ENCODE measurements at regions not wholly inside any gene's neighbourhood (a gene's known extent, or its start where the extent isn't known, plus 50 kb on each side); places are given as distances from the start of the nearest gene placed in this dataset.

DNA sequence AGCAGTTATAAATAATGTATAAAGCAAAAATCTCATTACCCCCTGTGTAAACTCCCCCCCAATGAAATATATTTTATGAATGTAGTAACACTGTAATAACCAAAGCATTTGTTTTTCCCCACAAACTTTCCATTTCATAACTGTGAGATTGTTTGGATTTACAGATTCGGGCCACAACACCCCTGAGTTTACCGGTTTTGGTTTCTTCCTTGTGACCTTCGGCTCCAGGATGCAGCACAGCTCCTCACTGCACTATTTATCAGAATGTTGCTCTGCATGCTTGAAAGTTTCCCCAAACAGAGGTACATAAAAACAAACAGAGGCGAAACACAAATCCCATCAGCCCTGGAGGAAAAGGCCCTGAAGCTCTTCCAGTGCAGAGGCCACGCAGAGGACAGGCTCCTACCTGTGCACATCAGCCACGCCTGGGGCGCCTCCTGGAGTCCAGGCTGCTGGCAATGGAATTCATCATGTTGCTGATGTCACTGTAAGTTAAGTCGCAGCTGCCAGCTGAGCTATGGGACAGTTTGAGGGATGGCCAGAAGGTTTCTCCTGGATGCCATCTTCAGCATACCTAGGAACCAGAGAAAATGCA is 122.0 kb downstream of the LMO4 start:
- peaks cover 10% of the 10 kb centered on the region for H3K9me3 Mint-ChIP-seq
- no peak for DNase-seq (ENCODE audit: low spot score)
- intact Hi-C loops (cut with micrococcal nuclease) = no loop called here
- no peaks in the 10 kb centered on the region for H3K36me3 Mint-ChIP-seq (ENCODE audit: low read depth)
- H3K4me1 Mint-ChIP-seq (ENCODE audit: low read depth) = peaks cover 9% of the 10 kb centered on the region
- H3K27ac Mint-ChIP-seq = no peak overlapping the region
- H3K27me3 Mint-ChIP-seq (ENCODE audit: insufficient read depth) = peaks cover 8% of the 10 kb centered on the region
- no peak overlapping the region for H3K4me3 Mint-ChIP-seq

DNA sequence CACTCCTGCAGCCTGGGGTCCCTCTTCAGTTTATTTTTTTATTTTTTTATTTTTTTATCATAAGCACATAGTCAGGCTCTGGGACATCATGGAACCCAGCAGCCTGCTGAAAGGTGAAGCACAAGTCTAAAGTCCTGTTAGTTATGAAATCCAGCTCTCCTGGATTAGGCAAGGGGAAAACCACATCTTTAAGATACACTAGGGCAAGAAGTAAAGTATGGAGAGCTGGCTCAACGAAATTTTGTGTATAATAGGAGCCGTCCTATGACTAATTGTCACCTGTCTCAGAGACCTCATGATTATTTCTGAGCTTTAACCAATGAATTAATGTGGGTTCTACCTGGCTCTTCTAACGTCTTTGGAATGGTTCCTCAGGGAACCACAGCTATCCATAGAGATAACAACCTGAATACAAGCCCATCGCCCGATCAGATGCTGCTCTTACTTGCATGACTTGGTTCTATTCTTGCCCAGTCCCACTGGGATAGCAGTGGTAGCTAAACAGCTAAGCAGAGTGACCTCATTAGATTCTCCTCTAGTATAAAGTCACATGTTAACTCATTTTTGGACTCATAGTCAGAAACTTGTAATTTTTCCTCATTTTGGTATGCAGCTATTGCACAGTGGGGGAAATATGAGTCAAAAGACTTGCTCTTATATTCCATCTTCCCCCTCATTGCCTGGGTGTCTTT is 122.7 kb downstream of the LMO4 start:
- H3K4me1 Mint-ChIP-seq (ENCODE audit: low read depth) = peaks cover 9% of the 10 kb centered on the region
- peaks cover 6% of the 10 kb centered on the region for H3K9me3 Mint-ChIP-seq
- no peaks in the 10 kb centered on the region for H3K36me3 Mint-ChIP-seq (ENCODE audit: low read depth)
- peaks cover 4% of the 10 kb centered on the region for H3K27me3 Mint-ChIP-seq (ENCODE audit: insufficient read depth)
- intact Hi-C loops (cut with micrococcal nuclease) = no loop called here
- DNase-seq (ENCODE audit: low spot score) = no peak
- H3K27ac Mint-ChIP-seq = no peak overlapping the region
- no peak overlapping the region for H3K4me3 Mint-ChIP-seq

DNA sequence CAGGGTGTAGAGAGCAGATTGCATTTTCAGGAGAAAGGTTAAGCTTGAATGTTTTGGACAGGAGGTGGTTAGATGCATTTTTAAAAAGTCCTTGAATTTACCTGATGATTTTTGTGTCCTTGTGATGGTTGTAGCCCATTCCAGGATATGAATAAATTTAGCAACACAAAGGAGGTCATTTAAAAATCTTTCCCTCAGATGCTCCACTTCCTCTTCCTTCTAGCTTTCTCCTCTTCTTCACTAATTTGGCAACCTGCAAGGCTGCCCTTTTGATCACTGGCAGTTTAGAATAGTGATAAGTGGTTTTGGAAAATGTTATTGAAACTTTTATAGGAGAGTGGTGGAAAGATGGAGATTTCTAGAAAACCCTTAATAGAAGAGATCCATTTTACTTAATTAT is 124.0 kb downstream of the LMO4 start:
- H3K27ac Mint-ChIP-seq = no peak overlapping the region
- H3K4me3 Mint-ChIP-seq = no peak overlapping the region
- peaks cover 6% of the 10 kb centered on the region for H3K9me3 Mint-ChIP-seq
- peaks cover 9% of the 10 kb centered on the region for H3K4me1 Mint-ChIP-seq (ENCODE audit: low read depth)
- peaks cover 4% of the 10 kb centered on the region for H3K27me3 Mint-ChIP-seq (ENCODE audit: insufficient read depth)
- DNase-seq (ENCODE audit: low spot score) = no peak
- no peaks in the 10 kb centered on the region for H3K36me3 Mint-ChIP-seq (ENCODE audit: low read depth)
- intact Hi-C loops (cut with micrococcal nuclease) = no loop called here

DNA sequence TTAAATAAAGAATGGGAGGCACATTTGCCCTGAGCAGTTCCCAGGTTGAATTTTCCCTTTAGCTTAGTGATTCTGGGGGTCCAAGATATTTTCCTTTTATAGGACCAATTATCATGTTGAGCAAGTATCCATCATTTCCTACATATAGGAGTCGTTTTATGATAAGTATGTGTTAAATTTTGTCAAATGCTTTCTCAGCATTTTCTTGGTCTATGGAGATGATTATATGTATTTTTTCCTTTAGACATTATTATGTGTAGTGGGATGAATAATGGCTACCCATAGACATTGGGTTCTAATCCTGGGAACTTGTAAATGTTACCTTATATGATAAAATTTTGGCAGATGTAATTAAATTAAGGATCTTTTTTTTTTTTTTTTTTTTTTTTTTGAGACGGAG is 128.7 kb downstream of the LMO4 start:
- intact Hi-C loops (cut with micrococcal nuclease) = no loop called here
- H3K27me3 Mint-ChIP-seq (ENCODE audit: insufficient read depth) = peaks cover 8% of the 10 kb centered on the region
- H3K4me1 Mint-ChIP-seq (ENCODE audit: low read depth) = no peaks in the 10 kb centered on the region
- H3K36me3 Mint-ChIP-seq (ENCODE audit: low read depth) = no peaks in the 10 kb centered on the region
- H3K27ac Mint-ChIP-seq = no peak overlapping the region
- no peak for DNase-seq (ENCODE audit: low spot score)
- H3K4me3 Mint-ChIP-seq = no peak overlapping the region
- peaks cover 6% of the 10 kb centered on the region for H3K9me3 Mint-ChIP-seq

DNA sequence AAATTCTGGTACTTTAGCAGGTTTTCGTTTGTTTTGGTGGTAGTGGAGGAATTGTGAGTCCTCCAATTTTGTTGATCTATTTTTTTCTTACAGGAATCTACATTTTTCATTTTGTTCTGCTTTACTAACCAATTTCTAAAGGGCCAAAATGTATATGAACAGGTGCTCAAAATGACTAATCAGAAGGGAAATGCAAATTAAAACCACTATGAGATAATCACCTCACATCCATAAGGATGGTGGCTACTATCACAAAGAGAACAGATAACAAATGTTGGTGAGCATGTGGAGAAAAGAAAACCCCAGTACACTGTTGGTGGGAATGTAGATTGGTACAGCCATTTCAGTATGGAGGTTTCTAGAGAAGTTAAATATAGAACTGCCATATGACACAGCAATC is 134.2 kb downstream of the LMO4 start:
- no peak overlapping the region for H3K27ac Mint-ChIP-seq
- no peaks in the 10 kb centered on the region for H3K4me1 Mint-ChIP-seq (ENCODE audit: low read depth)
- no peak for DNase-seq (ENCODE audit: low spot score)
- H3K9me3 Mint-ChIP-seq = no peaks in the 10 kb centered on the region
- intact Hi-C loops (cut with micrococcal nuclease) = no loop called here
- H3K4me3 Mint-ChIP-seq = no peak overlapping the region
- peaks cover 5% of the 10 kb centered on the region for H3K27me3 Mint-ChIP-seq (ENCODE audit: insufficient read depth)
- no peaks in the 10 kb centered on the region for H3K36me3 Mint-ChIP-seq (ENCODE audit: low read depth)

DNA sequence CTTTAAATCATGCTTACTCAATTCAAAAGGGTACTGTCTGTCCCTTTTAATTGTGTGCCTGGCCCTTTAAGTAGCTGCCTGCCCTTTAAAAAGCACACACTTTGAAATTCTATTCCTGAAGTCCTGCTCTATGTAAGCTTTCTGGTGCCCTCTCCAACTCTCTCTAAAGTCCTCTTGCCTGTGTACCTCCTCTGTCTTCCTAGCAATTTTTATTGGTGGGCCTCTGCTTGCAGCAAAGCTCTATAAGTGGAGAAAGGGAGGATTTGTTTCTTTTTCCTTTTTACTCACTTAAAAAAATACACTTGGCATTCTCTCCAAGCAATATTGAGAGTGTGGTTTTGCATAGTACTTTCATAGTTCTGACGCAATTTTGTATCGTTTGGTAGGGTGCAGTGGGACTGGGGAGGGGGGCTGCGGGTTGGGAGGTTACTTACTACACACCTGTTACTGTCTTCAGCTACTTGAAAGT is 135.4 kb downstream of the LMO4 start:
- intact Hi-C loops (cut with micrococcal nuclease) = no loop called here
- no peaks in the 10 kb centered on the region for H3K4me1 Mint-ChIP-seq (ENCODE audit: low read depth)
- no peak overlapping the region for H3K4me3 Mint-ChIP-seq
- H3K27me3 Mint-ChIP-seq (ENCODE audit: insufficient read depth) = peaks cover 5% of the 10 kb centered on the region
- no peak for DNase-seq (ENCODE audit: low spot score)
- H3K36me3 Mint-ChIP-seq (ENCODE audit: low read depth) = no peaks in the 10 kb centered on the region
- H3K9me3 Mint-ChIP-seq = no peaks in the 10 kb centered on the region
- no peak overlapping the region for H3K27ac Mint-ChIP-seq

DNA sequence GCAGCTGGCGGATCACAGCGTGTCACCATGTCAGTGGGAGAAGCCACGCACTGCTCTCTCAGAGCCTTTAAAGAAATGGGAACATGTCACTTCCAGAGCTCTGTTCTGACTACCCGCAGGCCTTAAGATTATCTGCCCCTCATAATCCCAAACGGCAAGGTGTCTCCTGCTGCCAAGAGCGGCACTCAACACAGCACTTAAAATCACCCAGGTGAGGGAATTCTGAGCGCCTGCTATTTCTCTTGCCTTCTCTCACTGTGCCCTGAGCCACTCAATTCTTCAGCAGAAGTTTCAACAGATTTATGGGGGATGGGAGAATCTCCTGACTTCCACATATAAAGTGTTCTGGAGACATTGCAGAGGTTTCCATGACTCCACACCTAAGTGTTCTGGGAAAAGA is 137.9 kb downstream of the LMO4 start:
- no peaks in the 10 kb centered on the region for H3K36me3 Mint-ChIP-seq (ENCODE audit: low read depth)
- H3K9me3 Mint-ChIP-seq = no peaks in the 10 kb centered on the region
- peaks cover 5% of the 10 kb centered on the region for H3K27me3 Mint-ChIP-seq (ENCODE audit: insufficient read depth)
- no peak overlapping the region for H3K27ac Mint-ChIP-seq
- H3K4me3 Mint-ChIP-seq = no peak overlapping the region
- no peak for DNase-seq (ENCODE audit: low spot score)
- intact Hi-C loops (cut with micrococcal nuclease) = no loop called here
- H3K4me1 Mint-ChIP-seq (ENCODE audit: low read depth) = no peaks in the 10 kb centered on the region

DNA sequence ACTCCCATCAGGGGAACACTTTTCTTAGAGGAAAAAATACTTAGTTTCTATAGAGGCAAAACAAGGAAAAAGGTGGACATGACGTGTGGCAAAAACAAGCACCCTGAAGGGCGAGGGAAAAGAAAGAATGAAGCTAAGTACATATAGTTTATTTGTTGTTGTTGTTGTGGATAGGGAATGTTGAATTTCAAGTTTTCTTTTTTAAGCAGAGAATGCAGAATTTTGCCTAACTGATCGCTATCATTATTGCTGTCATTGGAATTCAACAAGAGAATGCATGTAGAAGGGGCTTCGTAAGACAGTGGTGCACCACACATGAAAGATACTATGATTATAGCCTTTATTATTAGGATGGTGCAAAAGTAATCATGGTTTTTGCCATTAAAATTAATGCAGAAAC is 144.0 kb downstream of the LMO4 start:
- no peak overlapping the region for H3K27ac Mint-ChIP-seq
- no peaks in the 10 kb centered on the region for H3K4me1 Mint-ChIP-seq (ENCODE audit: low read depth)
- no peaks in the 10 kb centered on the region for H3K36me3 Mint-ChIP-seq (ENCODE audit: low read depth)
- no peaks in the 10 kb centered on the region for H3K9me3 Mint-ChIP-seq
- peaks cover 9% of the 10 kb centered on the region for H3K27me3 Mint-ChIP-seq (ENCODE audit: insufficient read depth)
- intact Hi-C loops (cut with micrococcal nuclease) = no loop called here
- DNase-seq (ENCODE audit: low spot score) = no peak
- no peak overlapping the region for H3K4me3 Mint-ChIP-seq

DNA sequence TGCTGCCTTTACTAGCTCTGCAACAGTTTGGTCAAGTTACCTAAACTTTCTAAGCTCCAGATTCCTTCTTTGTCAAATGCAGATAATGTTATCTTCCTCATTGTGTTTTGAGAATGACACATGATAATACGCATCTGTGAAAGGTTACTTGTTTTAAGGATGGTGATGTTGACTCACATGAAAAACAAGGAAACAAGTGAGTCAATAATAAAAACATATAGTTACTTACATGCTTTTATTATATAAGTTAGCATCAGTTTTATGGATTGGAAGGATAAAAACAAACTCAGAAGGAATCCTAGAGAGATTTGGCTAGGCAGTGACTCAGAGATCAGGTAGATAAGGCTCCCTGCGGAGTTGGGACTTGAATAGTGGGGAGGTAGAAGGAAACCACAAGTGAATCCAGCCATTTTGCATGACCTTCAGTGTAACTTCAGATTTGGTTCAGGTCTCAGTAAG is 144.6 kb downstream of the LMO4 start:
- Mint-ChIP-seq H3K9me3 (no peaks in the 10 kb centered on the region), H3K36me3 (ENCODE audit: low read depth) (no peaks in the 10 kb centered on the region), H3K27ac (no peak overlapping the region), H3K27me3 (ENCODE audit: insufficient read depth) (peaks cover 9% of the 10 kb centered on the region), H3K4me3 (no peak overlapping the region), H3K4me1 (ENCODE audit: low read depth) (no peaks in the 10 kb centered on the region)
- DNase-seq (ENCODE audit: low spot score) = no peak
- intact Hi-C loops (cut with micrococcal nuclease) = no loop called here

DNA sequence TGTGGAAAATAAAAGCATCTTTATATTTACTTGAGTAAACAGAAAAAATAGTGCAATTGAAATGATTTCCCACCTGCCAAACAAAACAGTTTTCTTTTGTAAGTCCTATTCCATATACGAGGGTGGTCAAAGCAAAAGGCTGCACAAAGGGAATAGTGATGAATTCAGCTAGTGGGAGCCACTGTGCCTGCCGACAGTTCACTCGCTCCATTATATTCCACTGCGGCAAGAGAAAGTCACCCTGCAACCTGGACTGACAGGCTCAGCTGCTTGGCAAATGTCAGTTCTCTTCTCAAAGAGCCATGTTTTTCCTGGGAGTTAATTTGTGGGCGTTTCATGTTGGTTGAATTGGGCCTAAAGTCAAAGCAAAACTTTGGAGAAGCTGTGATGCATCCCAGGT is 145.4 kb downstream of the LMO4 start:
- Mint-ChIP-seq H3K27ac (no peak overlapping the region), H3K4me3 (no peak overlapping the region), H3K36me3 (ENCODE audit: low read depth) (no peaks in the 10 kb centered on the region), H3K4me1 (ENCODE audit: low read depth) (no peaks in the 10 kb centered on the region), H3K9me3 (no peaks in the 10 kb centered on the region), H3K27me3 (ENCODE audit: insufficient read depth) (peaks cover 12% of the 10 kb centered on the region)
- DNase-seq (ENCODE audit: low spot score) = no peak
- intact Hi-C loops (cut with micrococcal nuclease) = no loop called here

DNA sequence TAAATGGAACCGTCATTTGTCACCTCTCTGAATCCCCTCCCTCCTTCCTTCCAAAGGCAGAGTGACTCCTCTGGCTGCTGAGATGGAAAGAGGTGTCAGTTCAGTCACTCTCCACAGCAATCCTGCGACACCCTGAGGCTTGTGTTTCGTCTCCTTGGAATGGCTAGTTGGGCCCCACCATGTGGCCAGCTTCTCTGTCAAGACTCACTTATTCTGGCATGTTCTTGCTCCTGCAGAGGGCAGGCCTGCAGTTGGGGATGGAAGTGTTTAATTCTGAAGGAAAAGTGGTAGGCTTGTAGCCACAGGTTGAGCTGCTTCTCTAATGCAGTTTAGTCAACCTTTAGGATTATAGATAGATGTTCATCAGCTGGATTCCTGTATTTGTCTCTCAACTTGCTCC is 149.6 kb downstream of the LMO4 start:
- Mint-ChIP-seq H3K36me3 (ENCODE audit: low read depth) (no peaks in the 10 kb centered on the region), H3K27ac (no peak overlapping the region), H3K4me1 (ENCODE audit: low read depth) (no peaks in the 10 kb centered on the region), H3K9me3 (no peaks in the 10 kb centered on the region), H3K27me3 (ENCODE audit: insufficient read depth) (peaks cover 7% of the 10 kb centered on the region), H3K4me3 (no peak overlapping the region)
- intact Hi-C loops (cut with micrococcal nuclease) = no loop called here
- DNase-seq (ENCODE audit: low spot score) = no peak

DNA sequence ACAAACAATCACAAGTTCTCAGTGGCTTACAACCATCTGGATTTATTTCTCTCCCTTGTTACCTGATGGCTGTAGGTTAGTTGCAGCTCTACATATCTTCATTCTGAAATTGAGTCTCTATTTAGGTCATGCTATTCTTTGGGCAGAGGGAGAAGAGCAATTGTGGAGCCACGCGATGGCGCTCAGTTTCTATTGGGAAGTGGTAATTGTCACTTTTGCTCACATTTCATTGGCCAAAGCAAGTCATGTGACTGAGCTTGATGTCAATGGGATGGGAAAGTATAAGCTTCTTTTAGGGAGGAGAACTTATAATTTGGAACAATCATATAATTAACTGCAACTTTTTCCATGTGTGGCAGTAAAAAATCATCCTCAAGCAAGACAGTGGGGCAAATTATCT is 166.5 kb downstream of the LMO4 start:
- H3K9me3 Mint-ChIP-seq = no peaks in the 10 kb centered on the region
- H3K27ac Mint-ChIP-seq = no peak overlapping the region
- H3K4me3 Mint-ChIP-seq = no peak overlapping the region
- no peaks in the 10 kb centered on the region for H3K4me1 Mint-ChIP-seq (ENCODE audit: low read depth)
- no peaks in the 10 kb centered on the region for H3K36me3 Mint-ChIP-seq (ENCODE audit: low read depth)
- intact Hi-C loops (cut with micrococcal nuclease) = no loop called here
- no peaks in the 10 kb centered on the region for H3K27me3 Mint-ChIP-seq (ENCODE audit: insufficient read depth)
- no peak for DNase-seq (ENCODE audit: low spot score)

DNA sequence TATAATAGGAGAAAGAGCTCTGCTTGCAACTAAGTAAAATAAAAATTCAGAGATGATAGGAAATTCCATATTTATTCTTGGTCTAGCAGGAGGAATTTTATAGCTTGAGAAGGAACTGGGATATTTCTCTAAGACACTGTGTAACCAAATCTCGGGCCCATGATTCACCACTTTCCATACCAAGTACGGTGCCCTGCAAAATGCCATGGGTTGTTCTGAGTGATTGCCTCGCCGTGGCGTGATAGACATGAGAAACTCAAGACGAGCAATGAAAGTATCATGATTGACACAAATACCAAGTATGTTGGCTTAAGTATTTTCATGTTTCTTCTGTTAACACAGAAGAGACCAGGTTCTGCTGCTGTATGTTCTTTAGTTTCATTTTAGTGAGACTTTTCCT is 167.2 kb downstream of the LMO4 start:
- Mint-ChIP-seq H3K4me1 (ENCODE audit: low read depth) (no peaks in the 10 kb centered on the region), H3K27me3 (ENCODE audit: insufficient read depth) (no peaks in the 10 kb centered on the region), H3K36me3 (ENCODE audit: low read depth) (no peaks in the 10 kb centered on the region), H3K9me3 (no peaks in the 10 kb centered on the region), H3K4me3 (no peak overlapping the region), H3K27ac (no peak overlapping the region)
- intact Hi-C loops (cut with micrococcal nuclease) = no loop called here
- DNase-seq (ENCODE audit: low spot score) = no peak

Measured in activated T-helper 1 cell treated with anti-CD3 and anti-CD28 coated beads, Interleukin-12 subunit alpha, Interleukin-12 subunit beta, Interleukin-2, Interleukin-4 antibody, amounts not matched to agents 30 ng/mL and 10 ng/mL and 1 ng/mL, durations not matched to agents 14 hours and 24 hours and 36 hours (primary cell).